Loucy (cell line): ENCODE measurements at regions not wholly inside any gene's neighbourhood (a gene's known extent, or its start where the extent isn't known, plus 50 kb on each side); places are given as distances from the start of the nearest gene placed in this dataset.

Source experiments
- H2AFZ ChIP-seq: fragments of 200-600 bp; sonication (generic); 2 replicates; pipeline ENCODE4 v1.6.0; 2016; ENCODE audit warnings: antibody characterized with exemption, mild to moderate bottlenecking, low read length, moderate library complexity
- H3F3A ChIP-seq: fragments of 200-600 bp; 2 replicates; pipeline ENCODE4 v1.6.0; 2016; ENCODE audit warnings: antibody characterized with exemption, low read depth, mild to moderate bottlenecking
- H3K27me3 ChIP-seq: fragments of 200-600 bp; sonication (generic); 2 replicates; pipeline ENCODE4 v1.6.1; 2014; ENCODE audit warnings: low read length, mild to moderate bottlenecking; ENCODE audit not compliant: insufficient read depth, poor library complexity, severe bottlenecking
- H3K36me3 ChIP-seq: fragments of 200-600 bp; sonication (generic); 2 replicates; pipeline ENCODE4 v1.6.1; 2016; ENCODE audit warnings: low read length; ENCODE audit not compliant: insufficient read depth
- H3K4me1 ChIP-seq: fragments of 200-600 bp; sonication (generic); 2 replicates; pipeline ENCODE4 v1.5.1; 2014; ENCODE audit warnings: low read length, mild to moderate bottlenecking; ENCODE audit not compliant: insufficient read depth, poor library complexity, severe bottlenecking
- H3K4me2 ChIP-seq: fragments of 200-600 bp; sonication (generic); 2 replicates; pipeline ENCODE4 v1.6.0; 2014; ENCODE audit warnings: antibody characterized with exemption, low read length, low read depth, mild to moderate bottlenecking; ENCODE audit not compliant: poor library complexity, severe bottlenecking
- H3K4me3 ChIP-seq: fragments of 200-600 bp; sonication (generic); 2 replicates; pipeline ENCODE4 v1.5.1; 2014; ENCODE audit warnings: low read length, mild to moderate bottlenecking, mixed read lengths; ENCODE audit not compliant: poor library complexity, severe bottlenecking
- H3K79me2 ChIP-seq: fragments of 200-600 bp; sonication (generic); 2 replicates; pipeline ENCODE4 v1.6.1; 2014; ENCODE audit warnings: low read length; ENCODE audit not compliant: insufficient read depth
- H3K9ac ChIP-seq: fragments of 200-600 bp; sonication (generic); 2 replicates; pipeline ENCODE4 v1.6.0; 2014; ENCODE audit warnings: mild to moderate bottlenecking, low read depth, low read length, moderate library complexity; ENCODE audit not compliant: poor library complexity, severe bottlenecking
- H3K9me2 ChIP-seq: fragments of 200-600 bp; sonication (generic); replicated peaks from 2 replicates; pipeline ENCODE4 v1.6.1; 2016; ENCODE audit warnings: low read depth, low read length, mixed read lengths
- H3K9me3 ChIP-seq: fragments of 200-600 bp; sonication (generic); 2 replicates; pipeline ENCODE4 v1.6.1; 2014; ENCODE audit warnings: mild to moderate bottlenecking, antibody characterized with exemption, low read length, low read depth; ENCODE audit not compliant: insufficient read depth
- H4K20me1 ChIP-seq: fragments of 200-600 bp; sonication (generic); 2 replicates; pipeline ENCODE4 v1.6.0; 2014; ENCODE audit warnings: antibody characterized with exemption, low read length, mild to moderate bottlenecking; ENCODE audit not compliant: insufficient read depth, poor library complexity, severe bottlenecking
- EZH2phosphoT487 ChIP-seq: fragments of 200-600 bp; IDR thresholded peaks from 2 replicates; pipeline ENCODE4 v1.6.1; 2018; ENCODE audit warnings: antibody characterized with exemption, mild to moderate bottlenecking, moderate library complexity, borderline replicate concordance
- TF ChIP-seq, protein P1 (sequence below): fragments of 200-600 bp; sonication (generic); conservative IDR thresholded peaks from 2 replicates; pipeline ENCODE4 v1.5.1; 2014; ENCODE audit warnings: mild to moderate bottlenecking, antibody characterized with exemption, low read length

DNA sequence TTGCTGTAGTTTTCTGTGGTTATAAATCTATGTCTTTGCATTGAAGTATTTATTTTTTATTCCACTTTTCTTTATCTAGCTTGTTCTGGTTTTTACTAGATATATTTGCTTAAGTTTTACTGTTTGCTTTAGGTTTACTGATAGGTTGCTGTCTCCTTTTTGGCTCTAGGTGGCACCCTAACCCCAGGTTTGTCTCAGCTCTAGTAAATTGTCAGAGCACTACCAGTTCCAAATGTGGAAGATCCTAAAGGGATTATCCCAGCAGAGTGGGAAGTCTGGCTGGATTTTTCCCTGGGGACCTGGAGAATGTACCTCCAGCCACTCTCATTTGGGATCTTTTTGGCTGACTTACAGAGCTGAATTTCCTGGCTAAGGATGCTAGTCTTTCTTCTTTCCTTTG is 106.1 kb downstream of the PBDC1 start:
- Histone ChIP-seq H3K27me3 (no peaks in the 10 kb centered on the region), H3F3A (no peaks in the 10 kb centered on the region), H3K4me3 (no peak overlapping the region), H3K4me2 (no peak overlapping the region), H3K4me1 (no peaks in the 10 kb centered on the region), H3K36me3 (no peaks in the 10 kb centered on the region), H3K9me2 (no peaks in the 10 kb centered on the region), H2AFZ (no peak overlapping the region), H3K79me2 (no peaks in the 10 kb centered on the region), H4K20me1 (no peaks in the 10 kb centered on the region), H3K9me3 (no peaks in the 10 kb centered on the region), H3K9ac (no peak overlapping the region)
- no peak for TF ChIP-seq EZH2phosphoT487
- TF ChIP-seq, protein P1, sequence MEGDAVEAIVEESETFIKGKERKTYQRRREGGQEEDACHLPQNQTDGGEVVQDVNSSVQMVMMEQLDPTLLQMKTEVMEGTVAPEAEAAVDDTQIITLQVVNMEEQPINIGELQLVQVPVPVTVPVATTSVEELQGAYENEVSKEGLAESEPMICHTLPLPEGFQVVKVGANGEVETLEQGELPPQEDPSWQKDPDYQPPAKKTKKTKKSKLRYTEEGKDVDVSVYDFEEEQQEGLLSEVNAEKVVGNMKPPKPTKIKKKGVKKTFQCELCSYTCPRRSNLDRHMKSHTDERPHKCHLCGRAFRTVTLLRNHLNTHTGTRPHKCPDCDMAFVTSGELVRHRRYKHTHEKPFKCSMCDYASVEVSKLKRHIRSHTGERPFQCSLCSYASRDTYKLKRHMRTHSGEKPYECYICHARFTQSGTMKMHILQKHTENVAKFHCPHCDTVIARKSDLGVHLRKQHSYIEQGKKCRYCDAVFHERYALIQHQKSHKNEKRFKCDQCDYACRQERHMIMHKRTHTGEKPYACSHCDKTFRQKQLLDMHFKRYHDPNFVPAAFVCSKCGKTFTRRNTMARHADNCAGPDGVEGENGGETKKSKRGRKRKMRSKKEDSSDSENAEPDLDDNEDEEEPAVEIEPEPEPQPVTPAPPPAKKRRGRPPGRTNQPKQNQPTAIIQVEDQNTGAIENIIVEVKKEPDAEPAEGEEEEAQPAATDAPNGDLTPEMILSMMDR = peak; percentile 72
